ENCODE measurements at regions not wholly inside any gene's neighbourhood (a gene's known extent, or its start where the extent isn't known, plus 50 kb on each side); places are given as distances from the start of the nearest gene placed in this dataset.

- H3K4me3 ChIP-seq, result no peak overlapping the region
- H3K4me1 ChIP-seq, result no peaks in the 10 kb centered on the region
- H3K9me3 ChIP-seq, result no peaks in the 10 kb centered on the region
- no peaks in the 10 kb centered on the region for H3K36me3 ChIP-seq
- DNase-seq (ENCODE audit: extremely low spot score in 2 of 2), result no peak
- no peak overlapping the region for H3K27ac ChIP-seq
- TF ChIP-seq POLR2AphosphoS5 (IDR thresholded peaks at IDR 0.05; ENCODE audit: insufficient read depth in 1 of 2, low read depth in 1 of 2) (no peak), POLR2A (IDR thresholded peaks at IDR 0.05) (no peak)
- TF ChIP-seq, protein P1, sequence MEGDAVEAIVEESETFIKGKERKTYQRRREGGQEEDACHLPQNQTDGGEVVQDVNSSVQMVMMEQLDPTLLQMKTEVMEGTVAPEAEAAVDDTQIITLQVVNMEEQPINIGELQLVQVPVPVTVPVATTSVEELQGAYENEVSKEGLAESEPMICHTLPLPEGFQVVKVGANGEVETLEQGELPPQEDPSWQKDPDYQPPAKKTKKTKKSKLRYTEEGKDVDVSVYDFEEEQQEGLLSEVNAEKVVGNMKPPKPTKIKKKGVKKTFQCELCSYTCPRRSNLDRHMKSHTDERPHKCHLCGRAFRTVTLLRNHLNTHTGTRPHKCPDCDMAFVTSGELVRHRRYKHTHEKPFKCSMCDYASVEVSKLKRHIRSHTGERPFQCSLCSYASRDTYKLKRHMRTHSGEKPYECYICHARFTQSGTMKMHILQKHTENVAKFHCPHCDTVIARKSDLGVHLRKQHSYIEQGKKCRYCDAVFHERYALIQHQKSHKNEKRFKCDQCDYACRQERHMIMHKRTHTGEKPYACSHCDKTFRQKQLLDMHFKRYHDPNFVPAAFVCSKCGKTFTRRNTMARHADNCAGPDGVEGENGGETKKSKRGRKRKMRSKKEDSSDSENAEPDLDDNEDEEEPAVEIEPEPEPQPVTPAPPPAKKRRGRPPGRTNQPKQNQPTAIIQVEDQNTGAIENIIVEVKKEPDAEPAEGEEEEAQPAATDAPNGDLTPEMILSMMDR (IDR thresholded peaks at IDR 0.05), result no peak
- intact Hi-C loops (cut with DNase I), result no loop called here
- H3K27me3 ChIP-seq, result no peaks in the 10 kb centered on the region
Measured at GRCh38 chr4:127558489-127559407, 74.0 kb upstream of the INTU start.

DNA sequence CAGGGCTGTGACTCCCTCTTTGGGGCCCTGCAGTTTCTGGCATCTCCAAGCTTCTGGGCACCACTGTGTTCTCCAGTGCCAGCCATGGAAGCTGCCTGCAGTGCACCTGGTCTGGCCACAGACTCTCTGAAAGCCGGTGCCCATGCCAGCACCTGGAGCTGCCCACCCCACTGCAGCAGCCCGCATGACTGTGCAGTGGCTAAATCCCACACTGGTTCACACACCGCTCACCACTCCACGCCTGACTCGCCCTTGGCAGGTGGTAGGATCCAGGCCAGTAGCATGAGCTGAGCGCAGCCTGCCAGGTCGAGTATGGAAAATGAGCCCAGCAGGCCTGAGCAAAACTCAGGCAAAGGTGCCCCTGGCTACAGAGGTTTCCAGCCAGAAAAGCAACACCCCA lies 72.8 kb upstream of the INTU start:
- no peak for DNase-seq (ENCODE audit: extremely low spot score in 2 of 2)
- H3K9me3 ChIP-seq, result no peaks in the 10 kb centered on the region
- H3K4me3 ChIP-seq, result no peak overlapping the region
- intact Hi-C loops (cut with DNase I), result no loop called here
- TF ChIP-seq POLR2A (IDR thresholded peaks at IDR 0.05) (no peak), POLR2AphosphoS5 (IDR thresholded peaks at IDR 0.05; ENCODE audit: insufficient read depth in 1 of 2, low read depth in 1 of 2) (no peak)
- TF ChIP-seq, protein P1 (IDR thresholded peaks at IDR 0.05), result no peak
- no peaks in the 10 kb centered on the region for H3K36me3 ChIP-seq
- H3K27me3 ChIP-seq, result no peaks in the 10 kb centered on the region
- H3K27ac ChIP-seq, result no peak overlapping the region
- H3K4me1 ChIP-seq, result no peaks in the 10 kb centered on the region

GRCh38 chr4:127560755-127561154 lies 72.0 kb upstream of the INTU start:
- no peak for DNase-seq (ENCODE audit: extremely low spot score in 2 of 2)
- intact Hi-C loops (cut with DNase I), result no loop called here
- H3K4me3 ChIP-seq, result no peak overlapping the region
- no peaks in the 10 kb centered on the region for H3K9me3 ChIP-seq
- H3K36me3 ChIP-seq, result no peaks in the 10 kb centered on the region
- no peaks in the 10 kb centered on the region for H3K4me1 ChIP-seq
- no peaks in the 10 kb centered on the region for H3K27me3 ChIP-seq
- TF ChIP-seq, protein P1 (IDR thresholded peaks at IDR 0.05), result no peak
- TF ChIP-seq POLR2A (IDR thresholded peaks at IDR 0.05) (no peak), POLR2AphosphoS5 (IDR thresholded peaks at IDR 0.05; ENCODE audit: insufficient read depth in 1 of 2, low read depth in 1 of 2) (no peak)
- H3K27ac ChIP-seq, result no peak overlapping the region

GRCh38 chr4:127574643-127575042 lies 58.1 kb upstream of the INTU start:
- Histone ChIP-seq H3K27me3 (no peaks in the 10 kb centered on the region), H3K27ac (no peak overlapping the region), H3K9me3 (no peaks in the 10 kb centered on the region), H3K4me3 (no peak overlapping the region), H3K36me3 (no peaks in the 10 kb centered on the region), H3K4me1 (no peaks in the 10 kb centered on the region)
- DNase-seq (ENCODE audit: extremely low spot score in 2 of 2), result no peak
- intact Hi-C loops (cut with DNase I), result no loop called here
- TF ChIP-seq, protein P1 (IDR thresholded peaks at IDR 0.05), result no peak
- TF ChIP-seq POLR2AphosphoS5 (IDR thresholded peaks at IDR 0.05; ENCODE audit: insufficient read depth in 1 of 2, low read depth in 1 of 2) (no peak), POLR2A (IDR thresholded peaks at IDR 0.05) (no peak)

- H3K27ac ChIP-seq, result no peak overlapping the region
- no peaks in the 10 kb centered on the region for H3K36me3 ChIP-seq
- H3K9me3 ChIP-seq, result no peaks in the 10 kb centered on the region
- H3K27me3 ChIP-seq, result no peaks in the 10 kb centered on the region
- H3K4me3 ChIP-seq, result no peak overlapping the region
- no peak for DNase-seq (ENCODE audit: extremely low spot score in 2 of 2)
- H3K4me1 ChIP-seq, result no peaks in the 10 kb centered on the region
- TF ChIP-seq, protein P1 (IDR thresholded peaks at IDR 0.05), result no peak
- TF ChIP-seq POLR2AphosphoS5 (IDR thresholded peaks at IDR 0.05; ENCODE audit: insufficient read depth in 1 of 2, low read depth in 1 of 2), result no peak
- TF ChIP-seq POLR2A (IDR thresholded peaks at IDR 0.05), result no peak
- intact Hi-C loops (cut with DNase I), result no loop called here
Measured at GRCh38 chr4:127575888-127576287, 56.9 kb upstream of the INTU start.
